Stimulated activated CD8-positive, alpha-beta memory T cell treated with anti-CD3 and anti-CD28 coated beads, Interleukin-7, amount 100 ng/mL, for 24 hours (primary cell): ENCODE measurements at regions not wholly inside any gene's neighbourhood (a gene's known extent, or its start where the extent isn't known, plus 50 kb on each side); places are given as distances from the start of the nearest gene placed in this dataset.
"Not testable (repeated sequence)": the region's sequence is repeated elsewhere in the genome, so short reads cannot be mapped to it uniquely, and the experiment has no call there.

Experiments
- DNase-seq: peaks from one replicate; pipeline ENCODE4 v3.0.0-alpha.2; 2020; ENCODE audit warnings: low read depth

DNA sequence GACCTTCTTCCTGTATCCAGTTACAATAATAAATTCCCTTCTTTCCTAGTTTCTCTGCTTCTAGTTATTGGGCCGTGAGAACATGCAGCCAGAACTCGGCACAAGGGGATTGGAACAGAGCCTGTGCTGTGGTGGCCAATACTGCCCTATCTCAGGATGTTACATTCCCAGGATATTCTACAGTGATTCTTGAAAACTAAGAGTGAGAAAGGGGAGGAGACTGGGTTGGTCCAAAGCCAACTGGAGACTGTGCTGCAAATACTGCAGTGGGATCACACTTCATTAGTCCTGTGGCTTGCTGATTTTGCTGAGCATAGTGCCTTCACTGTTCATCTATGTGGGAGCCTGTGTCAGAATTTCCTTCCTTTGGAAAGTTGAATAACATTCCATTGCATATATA, 456.8 kb downstream of the RPIA start:
- DNase-seq = not testable (repeated sequence)

DNA sequence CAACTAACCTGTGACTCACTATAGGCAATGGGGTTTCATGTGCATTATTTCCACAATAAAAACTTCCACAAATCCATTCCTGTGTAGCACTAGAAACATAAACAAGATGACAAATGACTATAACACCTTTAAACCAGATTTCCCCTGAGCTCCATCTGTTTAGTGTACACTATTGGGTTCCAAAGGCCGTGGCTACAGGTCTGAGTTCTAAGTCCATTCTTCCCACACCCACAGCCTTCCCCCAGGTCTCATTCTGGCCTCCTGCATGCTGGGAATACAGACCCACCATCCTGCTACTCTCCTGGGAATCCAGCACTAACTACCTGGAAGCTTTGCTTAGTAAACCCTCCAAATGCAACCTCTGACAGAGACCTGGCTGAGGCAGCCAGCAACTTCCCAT, 460.2 kb downstream of the RPIA start:
- DNase-seq = not testable (repeated sequence)

DNA sequence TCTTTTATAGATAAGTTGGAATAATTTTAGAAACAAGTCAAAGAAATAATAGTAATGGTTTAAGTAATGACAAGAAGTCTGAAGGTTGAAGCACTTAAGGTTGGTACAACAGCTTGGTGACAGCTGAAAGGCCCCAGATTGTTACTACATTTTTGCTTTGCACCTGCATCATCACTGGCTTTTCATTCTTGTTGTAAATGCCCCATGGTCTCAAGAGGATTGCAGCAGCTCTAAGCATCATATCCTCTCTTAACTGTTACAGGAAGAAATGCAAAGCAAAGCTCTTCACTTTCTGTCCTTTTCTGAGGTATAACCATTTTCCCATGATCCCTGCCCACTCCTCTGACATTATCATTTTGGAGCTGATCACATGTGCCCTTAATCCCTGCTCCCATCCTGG, 461.0 kb downstream of the RPIA start:
- DNase-seq = not testable (repeated sequence)

DNA sequence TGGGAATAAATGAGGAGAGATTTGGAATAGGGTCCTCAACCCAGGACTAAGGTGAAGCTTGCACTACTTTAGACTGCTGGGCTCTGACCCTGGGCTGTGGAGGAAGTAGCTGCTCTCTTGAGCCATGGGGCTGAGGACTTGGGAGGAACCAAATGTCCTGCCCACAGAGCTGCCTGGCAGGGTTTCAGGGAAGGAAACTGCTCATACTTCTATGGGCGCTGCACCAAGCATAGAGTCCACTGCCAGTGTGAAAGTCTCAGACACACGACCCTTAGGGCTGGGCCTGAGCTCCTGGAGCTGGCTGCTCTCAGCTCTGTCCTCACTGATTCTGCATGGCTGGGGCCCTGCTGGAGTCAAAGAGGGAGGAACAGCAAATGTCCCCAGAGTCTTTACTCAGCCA, 461.7 kb downstream of the RPIA start:
- not testable (repeated sequence) for DNase-seq

DNA sequence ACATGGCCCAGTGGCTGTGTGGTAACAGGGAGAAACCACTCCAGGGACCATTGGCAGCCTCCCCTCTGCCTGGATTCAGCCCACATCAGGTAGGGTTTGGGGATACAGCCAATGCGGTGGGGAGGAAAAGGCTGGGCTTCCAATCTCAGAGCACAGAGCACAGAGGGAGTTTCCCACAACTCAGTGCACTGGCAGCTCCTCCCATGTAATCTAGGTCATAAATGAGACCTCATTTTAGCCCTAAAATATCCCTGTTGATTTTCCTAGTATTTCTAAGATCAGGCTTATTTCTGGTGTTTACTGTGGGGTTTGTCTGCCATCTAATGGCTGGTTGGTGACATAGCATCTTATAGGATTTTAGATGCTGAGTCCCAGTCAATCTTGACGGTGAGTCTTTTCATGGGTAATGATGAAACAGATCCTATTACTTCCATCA, 462.8 kb downstream of the RPIA start:
- not testable (repeated sequence) for DNase-seq

DNA sequence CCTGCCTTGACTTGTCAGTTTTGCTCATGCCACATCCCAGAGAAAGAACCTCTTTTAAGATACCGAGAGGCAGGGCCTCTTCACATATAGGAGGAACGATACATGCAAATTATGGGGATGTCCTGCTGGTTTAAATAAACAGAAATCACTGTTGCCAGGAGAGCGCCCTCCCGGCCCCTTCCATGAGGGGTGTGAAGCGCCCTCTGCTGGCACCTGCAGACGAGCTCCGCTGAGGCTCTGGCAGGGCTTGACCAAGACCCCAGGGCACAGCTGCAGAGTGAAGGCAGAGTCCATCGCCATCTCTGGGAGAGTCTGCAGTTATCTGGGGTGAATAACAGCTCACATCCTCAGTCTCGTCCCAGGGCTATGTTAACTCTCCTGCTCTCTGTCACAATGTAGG, 468.8 kb downstream of the RPIA start:
- not testable (repeated sequence) for DNase-seq

DNA sequence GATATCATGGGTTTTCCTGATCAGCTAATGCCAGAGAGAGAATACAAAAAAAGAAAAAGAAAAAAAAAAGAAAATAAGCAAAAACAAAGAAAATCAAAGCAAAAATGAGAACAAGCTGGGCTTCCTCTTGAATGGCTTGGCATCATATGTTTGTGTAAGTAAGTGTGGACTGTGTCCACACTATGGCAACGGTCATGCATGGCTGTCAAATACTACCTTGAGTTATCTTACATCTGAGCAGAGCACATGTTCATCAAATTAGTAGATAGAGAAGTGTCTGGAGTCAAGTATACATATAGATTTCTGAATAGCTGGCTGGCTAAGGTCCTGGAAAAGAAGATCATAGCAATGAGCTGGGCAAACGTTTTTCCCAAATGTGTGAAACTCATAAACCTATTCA, 470.2 kb downstream of the RPIA start:
- not testable (repeated sequence) for DNase-seq

DNA sequence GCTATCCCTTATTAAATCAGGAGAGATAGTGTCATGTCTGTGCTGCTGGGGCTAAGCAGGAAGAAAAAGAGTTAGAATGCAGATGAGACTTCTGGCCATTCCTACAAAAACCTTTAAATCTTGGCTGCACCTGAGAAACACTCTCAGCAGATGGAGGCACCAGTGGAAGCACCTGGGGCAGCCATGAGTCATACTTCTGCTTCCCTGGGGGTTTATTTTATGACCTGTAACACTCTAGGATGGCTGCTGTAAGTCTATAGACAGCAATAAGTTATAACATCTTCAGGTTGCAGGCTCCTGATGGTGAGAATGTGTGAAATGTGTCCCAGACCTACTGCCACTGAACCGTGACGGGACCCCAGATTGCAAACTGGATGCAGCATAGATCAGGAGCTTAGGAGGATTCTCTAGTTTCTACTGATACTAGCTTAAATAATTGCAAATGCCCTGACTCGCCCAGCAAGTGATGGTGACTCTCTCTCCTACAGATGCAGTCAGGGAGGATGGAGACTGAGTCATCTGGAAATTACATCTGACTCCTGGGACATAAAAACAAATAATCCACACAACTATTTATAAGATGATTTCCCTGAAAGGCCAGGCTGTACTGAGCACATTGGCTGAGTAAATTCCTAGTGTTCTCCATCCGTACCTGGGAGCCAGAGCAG, 479.2 kb downstream of the RPIA start:
- not testable (repeated sequence) for DNase-seq

DNA sequence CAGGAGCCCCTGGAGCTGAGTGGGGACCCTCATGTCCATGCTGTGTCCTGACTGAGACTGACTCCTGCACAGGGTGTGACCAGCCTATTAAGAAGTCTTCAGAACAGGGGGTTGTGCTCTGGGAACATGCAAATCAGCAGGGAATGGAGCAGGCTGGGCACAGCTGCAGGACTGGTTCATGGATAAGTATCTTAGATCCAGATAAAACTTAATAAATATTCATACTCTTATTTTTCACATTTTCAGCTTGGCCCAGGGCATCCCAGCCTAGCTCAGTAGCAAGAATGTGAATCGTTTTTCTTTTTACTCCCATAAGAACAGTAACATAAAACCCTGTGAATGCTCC, 479.7 kb downstream of the RPIA start:
- not testable (repeated sequence) for DNase-seq

DNA sequence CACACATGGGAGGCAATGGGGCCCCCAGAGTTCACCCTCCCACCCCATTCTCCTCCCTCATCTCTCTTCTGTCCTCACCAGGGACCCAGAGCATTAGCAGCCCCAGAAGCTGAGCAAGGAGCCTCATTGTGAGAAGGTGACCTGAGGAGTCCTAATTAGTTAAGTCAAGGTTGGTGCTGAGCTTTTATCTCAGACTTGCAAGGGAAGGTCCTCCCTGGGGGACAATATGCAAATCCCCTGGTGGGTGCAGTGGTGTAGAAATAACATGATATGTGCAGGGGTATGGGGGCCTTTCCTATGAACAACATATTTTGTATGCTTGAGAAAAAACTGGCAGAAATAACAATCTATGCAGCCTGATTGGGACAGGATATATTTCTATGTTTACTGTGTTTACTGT, 485.5 kb downstream of the RPIA start:
- DNase-seq = not testable (repeated sequence)

DNA sequence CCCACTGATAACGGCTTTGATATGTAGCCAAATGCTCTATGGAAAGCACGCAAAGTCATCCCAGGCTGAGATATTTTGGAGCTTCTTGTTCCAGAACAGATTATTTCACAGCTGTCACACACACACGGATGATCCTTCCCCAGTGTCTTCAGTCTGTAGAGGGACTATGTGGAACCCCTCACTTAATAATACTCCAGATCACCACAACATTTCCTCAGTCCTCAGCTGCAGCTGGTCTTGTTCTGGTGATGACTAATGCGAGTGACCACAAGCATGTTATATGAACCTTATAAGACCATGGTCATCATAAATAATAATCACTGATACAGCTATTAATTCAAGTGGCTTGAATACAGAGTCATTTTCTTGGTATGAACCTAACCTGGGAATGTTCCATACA, 490.7 kb downstream of the RPIA start:
- DNase-seq = not testable (repeated sequence)

DNA sequence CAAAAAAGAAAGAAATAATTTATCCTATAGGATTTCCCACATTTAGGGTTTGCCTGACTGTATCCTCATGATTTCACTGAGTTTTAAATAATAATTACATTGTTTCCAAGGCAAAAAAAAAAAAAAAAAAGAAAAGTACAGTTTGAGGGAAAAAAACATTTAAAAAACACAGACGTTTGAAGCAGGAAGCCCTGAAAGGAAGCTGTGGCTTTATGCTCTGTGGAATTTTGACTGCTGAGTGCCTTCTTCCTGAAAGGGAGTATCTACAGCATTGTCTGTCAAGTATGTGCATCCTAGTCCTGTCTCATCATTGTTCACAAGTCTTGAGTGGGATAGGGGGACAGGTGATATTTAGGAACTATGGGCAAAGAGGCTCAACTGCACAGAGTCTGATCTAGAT, 493.3 kb downstream of the RPIA start:
- DNase-seq = not testable (repeated sequence)

DNA sequence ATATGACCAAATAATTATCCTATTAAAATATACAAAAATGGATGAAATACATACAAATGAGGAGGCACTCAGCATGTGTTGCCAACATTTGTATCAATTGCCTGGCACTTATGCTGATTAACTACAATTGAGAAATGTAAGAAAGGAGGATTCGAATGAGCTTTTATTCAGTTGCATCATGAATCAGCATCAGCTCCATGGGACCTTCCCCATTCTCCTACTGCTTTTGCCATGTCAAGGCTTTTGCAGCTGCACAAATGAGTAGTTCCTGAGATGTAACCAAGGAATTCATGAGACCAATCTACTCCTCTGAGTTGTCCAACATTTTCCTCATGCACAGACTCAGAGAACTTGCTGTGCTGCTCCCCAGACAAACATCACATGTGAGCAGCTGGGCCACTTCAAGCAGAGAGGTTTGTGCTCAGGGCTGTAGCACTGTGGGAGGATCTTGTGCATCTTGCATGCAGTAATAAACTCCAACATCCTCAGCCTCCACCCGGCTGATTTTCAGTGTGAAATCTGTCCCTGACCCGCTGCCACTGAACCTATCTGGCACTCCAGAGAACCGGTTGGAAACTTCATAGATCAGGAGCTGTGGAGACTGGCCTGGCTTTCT, 504.3 kb downstream of the RPIA start:
- DNase-seq = not testable (repeated sequence)

DNA sequence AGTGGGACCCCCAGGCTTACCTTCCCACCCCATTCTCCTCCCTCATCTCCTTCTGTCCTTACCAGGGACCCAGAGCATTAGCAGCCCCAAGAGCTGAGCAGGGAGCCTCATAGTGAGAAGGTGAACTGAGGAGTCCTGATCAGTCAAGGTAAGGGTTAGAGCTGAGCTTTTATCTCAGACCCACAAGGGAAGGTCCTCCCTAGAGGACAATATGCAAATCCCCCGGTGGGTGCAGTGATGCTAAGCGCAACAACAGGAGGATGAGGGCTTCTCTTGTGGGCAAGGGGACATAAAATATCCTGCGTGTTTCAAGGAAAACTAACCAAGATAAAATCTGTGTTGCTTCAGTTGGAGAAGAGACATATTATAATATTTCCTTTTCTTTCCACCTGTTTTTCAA, 505.2 kb downstream of the RPIA start:
- not testable (repeated sequence) for DNase-seq

DNA sequence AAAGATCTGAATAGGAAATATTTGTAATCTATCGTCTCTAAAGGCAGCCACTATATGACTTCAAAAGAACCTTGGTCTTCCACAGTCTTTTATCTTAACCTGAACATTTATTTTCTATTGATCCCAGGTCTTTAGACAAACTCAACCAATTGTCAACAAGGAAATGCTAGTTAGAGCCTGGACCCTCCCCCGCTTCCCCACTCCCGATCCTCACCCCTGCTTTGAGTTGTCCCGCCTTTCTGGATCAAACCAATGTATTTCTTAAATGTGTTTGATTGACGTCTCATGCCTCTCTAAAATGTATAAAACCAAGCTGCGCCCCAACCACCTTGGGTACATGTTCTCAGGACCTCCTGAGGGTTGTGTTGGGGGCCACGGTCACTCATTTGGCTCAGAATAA, 506.6 kb downstream of the RPIA start:
- not testable (repeated sequence) for DNase-seq

DNA sequence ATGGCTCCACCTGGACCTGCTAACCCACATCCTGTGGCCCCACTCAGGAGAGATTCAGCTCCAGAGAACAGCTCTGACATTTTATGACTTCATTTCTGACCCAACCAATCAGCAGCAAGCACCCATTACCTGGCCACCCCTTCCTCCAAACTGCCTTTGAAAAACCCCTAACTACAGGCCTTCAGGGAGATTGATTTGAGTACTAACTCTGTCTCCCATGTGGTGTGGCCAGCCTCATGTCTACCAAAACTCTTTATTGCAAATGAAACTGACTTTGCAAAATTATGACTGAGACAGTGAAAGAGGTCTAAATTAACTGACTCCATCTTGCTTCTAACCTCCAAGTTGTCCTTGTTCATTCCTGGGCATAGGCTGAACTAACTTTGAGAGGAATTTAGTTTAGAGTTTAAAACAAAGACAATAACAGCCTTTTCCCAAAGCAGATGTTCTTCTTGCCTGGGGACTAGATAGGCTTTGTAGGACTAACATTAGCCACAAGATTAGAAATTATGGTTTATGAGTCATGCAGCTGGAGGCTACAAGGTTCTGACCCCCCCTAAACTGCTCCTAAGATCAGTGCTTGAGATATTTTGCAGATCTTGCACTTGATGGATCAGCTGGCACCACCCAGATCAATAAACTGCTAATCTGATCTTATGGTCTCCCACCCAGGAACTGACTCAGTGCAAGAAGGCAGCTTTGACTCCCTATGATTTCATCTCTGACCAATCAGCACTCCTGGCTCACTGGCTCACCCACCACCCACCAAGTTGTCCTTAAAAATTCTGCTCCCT, 508.2 kb downstream of the RPIA start:
- not testable (repeated sequence) for DNase-seq

DNA sequence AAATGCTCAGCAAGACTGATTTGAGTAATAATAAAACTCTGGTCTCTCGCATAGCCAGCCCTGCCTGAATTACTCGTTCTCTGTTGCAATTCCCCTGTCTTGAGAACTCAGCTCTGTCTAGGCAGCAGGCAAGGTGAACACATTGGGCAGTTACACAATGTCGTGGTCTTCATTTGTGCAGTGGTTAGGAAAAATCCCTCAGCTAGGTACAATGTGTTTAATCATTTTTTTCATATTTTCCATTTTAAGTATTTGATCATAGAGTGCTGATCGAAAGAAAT, 508.7 kb downstream of the RPIA start:
- not testable (repeated sequence) for DNase-seq

DNA sequence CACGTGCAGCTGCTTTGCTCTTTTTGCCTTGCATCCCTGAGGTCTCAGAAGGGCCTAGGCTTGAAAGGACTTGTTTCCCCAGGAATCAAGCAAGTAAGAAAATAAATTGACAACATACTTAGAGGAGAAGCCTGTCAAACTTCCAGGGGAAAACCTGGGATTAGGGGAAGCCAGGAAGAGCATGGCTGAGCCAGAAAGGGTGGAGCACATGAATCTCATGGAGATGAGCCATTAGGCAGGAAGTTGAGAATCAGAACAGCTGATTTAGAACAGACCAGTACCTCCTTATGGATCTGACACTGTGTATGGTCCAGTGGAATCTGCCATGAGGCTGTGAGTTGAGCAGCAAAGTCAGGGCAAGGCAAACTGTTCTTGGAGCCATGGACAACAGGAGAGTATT, 511.0 kb downstream of the RPIA start:
- DNase-seq = not testable (repeated sequence)

DNA sequence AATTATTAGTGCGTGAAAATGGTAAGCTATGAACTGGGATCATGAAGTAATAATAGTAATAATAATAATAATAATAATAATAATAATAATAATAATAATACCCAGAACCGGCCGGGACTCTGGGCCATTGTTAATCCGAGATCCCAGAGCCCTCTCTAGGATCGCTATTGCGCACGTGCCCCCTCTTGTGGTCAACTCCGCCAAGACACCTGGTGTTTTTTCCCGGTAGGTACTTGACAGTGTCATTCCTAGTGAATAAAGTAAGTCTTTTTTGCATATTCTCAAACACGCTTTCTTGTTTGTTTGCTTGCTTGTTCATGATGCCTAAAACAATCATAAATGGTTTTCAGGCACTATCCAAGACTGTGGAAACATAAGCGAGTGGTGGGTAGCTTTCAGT, 513.7 kb downstream of the RPIA start:
- not testable (repeated sequence) for DNase-seq

DNA sequence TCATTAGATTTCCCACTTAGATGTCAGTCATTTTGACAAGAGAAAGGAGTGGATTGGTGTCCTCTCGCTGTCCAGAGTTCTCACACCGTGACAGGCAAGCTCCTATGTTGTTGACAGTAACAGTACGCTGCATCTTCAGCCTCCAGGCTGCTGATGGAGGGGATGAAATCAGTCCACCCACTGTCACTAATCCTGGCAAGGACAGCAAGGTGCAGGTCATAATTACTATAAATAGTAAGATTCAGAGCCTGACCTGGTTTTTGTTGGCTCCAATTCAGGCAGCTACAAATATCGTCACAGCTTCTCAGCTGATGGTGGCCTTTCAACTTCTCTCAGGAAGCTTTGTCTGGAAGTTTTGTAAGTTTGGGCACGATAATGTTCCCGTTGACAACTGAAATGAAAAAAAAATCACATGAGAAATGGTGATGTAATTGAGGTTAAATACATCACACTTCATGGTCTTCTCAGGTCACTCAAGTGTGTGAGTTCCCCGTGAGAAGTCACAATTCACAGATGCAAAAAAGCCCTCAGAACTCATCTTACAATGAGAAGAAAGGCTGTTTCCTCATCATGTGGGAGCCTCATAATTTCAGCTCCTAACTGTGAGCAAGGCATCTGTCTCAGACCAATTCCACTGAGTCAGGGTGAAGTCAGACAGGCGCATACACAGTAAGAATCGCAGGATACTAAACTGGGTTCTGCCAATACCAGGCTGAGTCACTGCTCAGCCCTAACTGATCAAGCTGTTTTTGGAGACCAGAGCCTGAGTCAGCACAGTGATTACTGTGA, 516.9 kb downstream of the RPIA start:
- DNase-seq = not testable (repeated sequence)

DNA sequence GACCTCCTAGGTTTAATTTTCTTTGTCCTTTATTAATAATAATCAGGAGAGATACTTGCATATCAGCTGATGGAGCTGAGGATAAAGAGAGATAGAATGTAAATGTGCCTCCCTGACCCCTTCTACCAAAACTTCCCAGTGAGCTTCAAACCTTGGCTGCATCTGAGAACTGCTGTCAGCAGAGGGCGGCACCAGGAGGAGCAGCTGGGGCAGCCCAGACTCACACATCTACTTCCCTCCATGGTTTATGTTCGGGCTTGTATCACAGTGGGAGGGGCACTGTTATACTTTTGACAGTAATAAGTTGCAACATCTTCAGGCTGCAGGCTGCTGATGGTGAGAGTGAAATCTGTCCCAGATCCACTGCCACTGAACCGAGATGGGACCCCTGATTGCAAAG, 521.7 kb downstream of the RPIA start:
- not testable (repeated sequence) for DNase-seq

DNA sequence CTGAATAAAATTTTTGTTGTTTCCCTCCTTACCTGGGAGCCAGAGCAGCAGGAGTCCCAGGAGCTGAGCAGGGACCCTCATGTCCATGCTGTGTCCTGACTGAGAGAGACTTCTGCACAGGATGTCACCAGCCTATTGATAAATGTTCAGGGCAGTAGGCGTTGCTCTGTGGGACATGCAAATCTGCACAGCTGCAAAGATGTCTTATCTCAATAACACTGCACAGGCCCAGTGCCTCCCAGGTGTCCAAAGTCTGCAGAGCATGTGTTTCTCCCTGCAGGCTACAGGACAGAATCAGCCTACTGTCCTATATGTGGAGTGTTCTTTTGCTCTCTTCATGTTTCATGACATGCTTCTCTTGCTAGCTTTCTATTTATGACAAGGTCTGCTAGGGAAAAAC, 522.3 kb downstream of the RPIA start:
- DNase-seq = not testable (repeated sequence)
